Thyroid gland (tissue), 4 donors: ENCODE measurements at regions not wholly inside any gene's neighbourhood (a gene's known extent, or its start where the extent isn't known, plus 50 kb on each side); places are given as distances from the start of the nearest gene placed in this dataset.
A peak's percentile ranks its signal among the peaks of the same experiment; 100 is the strongest.

Experiments
- DNase-seq, 2 donors: peaks; one replicate each; pipeline ENCODE4 v3.0.0-alpha.2; 2019
- H3K27ac ChIP-seq, 3 donors: fragments of 200-600 bp; sonication (generic); 1 replicate in 2 of 3; 2 replicates in 1 of 3; pipeline ENCODE4 v1.5.1; 2016 to 2019; ENCODE audit warnings: mild to moderate bottlenecking in 1 of 3, moderate library complexity in 1 of 3
- H3K27me3 ChIP-seq: fragments of 200-600 bp; sonication (generic); one replicate; pipeline ENCODE4 v1.5.1; 2019
- H3K36me3 ChIP-seq, 2 donors: fragments of 200-600 bp; sonication (generic); one replicate each; pipeline ENCODE4 v1.5.1; 2016 to 2019
- H3K4me1 ChIP-seq, 2 donors: fragments of 200-600 bp; sonication (generic); one replicate each; pipeline ENCODE4 v1.5.1; 2017 to 2019
- H3K4me3 ChIP-seq, 3 donors: fragments of 200-600 bp; sonication (generic); replicated peaks in 1 of 3; 1 replicate in 2 of 3; 2 replicates in 1 of 3; pipeline ENCODE4 v1.5.1; 2016; ENCODE audit warnings: mild to moderate bottlenecking in 1 of 3
- H3K9me3 ChIP-seq: fragments of 200-600 bp; sonication (generic); one replicate; pipeline ENCODE4 v1.5.1; 2017
- CTCF ChIP-seq, 6 experiments: fragments of 200-600 bp in 3 of 6; fragments of 450-650 bp in 3 of 6; sonication (generic) in 3 of 6; IDR thresholded peaks; one replicate each; pipeline ENCODE4 v1.5.1; 2016 to 2019; ENCODE audit warnings: antibody characterized with exemption in 6 of 6, mild to moderate bottlenecking in 2 of 6, inconsistent platforms in 1 of 6, moderate library complexity in 1 of 6
- POLR2A ChIP-seq, 2 donors: fragments of 450-650 bp; IDR thresholded peaks; one replicate each; pipeline ENCODE4 v1.6.1; 2017; ENCODE audit warnings: antibody characterized with exemption in 2 of 2, mild to moderate bottlenecking in 2 of 2, moderate library complexity in 1 of 2
- WGBS, 2 donors: methylation state at CpG; one replicate each; pipeline ENCODE4 v1.1.5; 2017; 5-methylcytosine and 5-hydroxymethylcytosine counted together
- intact Hi-C: fragments of 100-400 bp; cut with DNase I; formaldehyde crosslinking; loops from one replicate; pipeline ENCODE4 v1.15.1; 2023

GRCh38 chr7:101687081-101687480, 58.0 kb upstream of the MYL10 start:
- intact Hi-C loops: loop anchor here (5.0 kb wide), 2 partner anchors 145 to 550 kb away; no protein-coding TSS in a partner anchor
- WGBS, 2 donors: 73 to 77% methylated on average over 5 of the region's 5 CpGs
- no peak for DNase-seq
- Histone ChIP-seq H3K36me3 (no peaks in the 10 kb centered on the region), H3K27ac (no peak overlapping the region), H3K4me3 (no peak overlapping the region), H3K9me3 (no peaks in the 10 kb centered on the region), H3K27me3 (no peaks in the 10 kb centered on the region), H3K4me1 (peaks cover 0 to 22% of the 10 kb centered on the region in 2 donors)
- TF ChIP-seq CTCF (IDR thresholded peaks at IDR 0.05): no peak
- no peak for TF ChIP-seq POLR2A (IDR thresholded peaks at IDR 0.05)

- no peak overlapping the region for H3K4me3 ChIP-seq
Measured at GRCh38 chr7:101687791-101688182, 58.7 kb upstream of the MYL10 start.

GRCh38 chr7:101688183-101688831, 59.2 kb upstream of the MYL10 start:
- no peaks in the 10 kb centered on the region for H3K27me3 ChIP-seq
- H3K36me3 ChIP-seq: no peaks in the 10 kb centered on the region
- peak; percentile 76 to 79 for DNase-seq
- H3K4me1 ChIP-seq: peaks cover 0 to 22% of the 10 kb centered on the region in 2 donors
- no peaks in the 10 kb centered on the region for H3K9me3 ChIP-seq
- H3K27ac ChIP-seq: no peak overlapping the region
- 5 to 25% methylated on average over 4 to 25 of the region's 43 CpGs for WGBS, 2 donors
- intact Hi-C loops: loop anchor here (2.0 to 5.0 kb wide), 3 partner anchors 126 to 549 kb away; no protein-coding TSS in a partner anchor
- peak; percentile 68 to 99 (median 91) for TF ChIP-seq CTCF (IDR thresholded peaks at IDR 0.05)
- TF ChIP-seq POLR2A (IDR thresholded peaks at IDR 0.05): no peak
- H3K4me3 ChIP-seq: peak overlapping the region in 1 of 3 donors; percentile 6

More at GRCh38 chr7:101687791-101688182, 58.7 kb upstream of the MYL10 start:
- Histone ChIP-seq H3K27me3 (no peaks in the 10 kb centered on the region), H3K9me3 (no peaks in the 10 kb centered on the region), H3K36me3 (no peaks in the 10 kb centered on the region), H3K27ac (no peak overlapping the region), H3K4me1 (peaks cover 0 to 22% of the 10 kb centered on the region in 2 donors)
- DNase-seq: no peak
- TF ChIP-seq POLR2A (IDR thresholded peaks at IDR 0.05): no peak
- TF ChIP-seq CTCF (IDR thresholded peaks at IDR 0.05): no peak
- WGBS, 2 donors: 39 to 70% methylated on average over 3 of the region's 3 CpGs
- intact Hi-C loops: loop anchor here (2.0 to 5.0 kb wide), 3 partner anchors 127 to 550 kb away; no protein-coding TSS in a partner anchor

GRCh38 chr7:101688995-101689907, 60.2 kb upstream of the MYL10 start:
- no peaks in the 10 kb centered on the region for H3K36me3 ChIP-seq
- intact Hi-C loops: loop anchor here (2.0 to 5.0 kb wide), 3 partner anchors 126 to 548 kb away; no protein-coding TSS in a partner anchor
- 74 to 75% methylated on average over 12 to 14 of the region's 15 CpGs for WGBS, 2 donors
- H3K9me3 ChIP-seq: no peaks in the 10 kb centered on the region
- no peak overlapping the region for H3K4me3 ChIP-seq
- no peak for TF ChIP-seq POLR2A (IDR thresholded peaks at IDR 0.05)
- no peak for TF ChIP-seq CTCF (IDR thresholded peaks at IDR 0.05)
- H3K27ac ChIP-seq: no peak overlapping the region
- H3K4me1 ChIP-seq: peaks cover 0 to 22% of the 10 kb centered on the region in 2 donors
- no peaks in the 10 kb centered on the region for H3K27me3 ChIP-seq
- no peak for DNase-seq
